CD4-positive, alpha-beta T cell (primary cell): ENCODE measurements at regions not wholly inside any gene's neighbourhood (a gene's known extent, or its start where the extent isn't known, plus 50 kb on each side); places are given as distances from the start of the nearest gene placed in this dataset.

Source experiments
- ATAC-seq: fragments of 200-7000 bp; cut with Tn5 transposase; one replicate; pipeline ENCODE4 v1.10.0; 2022; ENCODE audit warnings: mild to moderate bottlenecking; ENCODE audit not compliant: poor library complexity
- CTCF ChIA-PET: fragments of 350-600 bp; sonication (Branson Sonifier 250); formaldehyde crosslinking; loops from one replicate; lab custom pipeline; 2021; ENCODE audit warnings: antibody characterized with exemption, inconsistent platforms; lab: Charles Lee
- POLR2A ChIA-PET: fragments of 350-600 bp; sonication (Branson Sonifier 250); formaldehyde crosslinking; loops from one replicate; lab custom pipeline; 2021; ENCODE audit warnings: antibody characterized with exemption, inconsistent platforms; lab: Charles Lee
- DNase-seq, 14 experiments: peaks; one replicate each; pipeline ENCODE4 v3.0.0-alpha.2; 2013 to 2020; ENCODE audit warnings: mixed read lengths in 2 of 14
- H3K27ac ChIP-seq, 2 donors: one replicate each; pipeline versions ENCODE4 v1.5.1 to v1.7.0; 2013; ENCODE audit warnings: low read length in 2 of 2, low read depth in 1 of 2, mild to moderate bottlenecking in 1 of 2
- H3K27me3 ChIP-seq, 2 experiments: 1 replicate in 1 of 2; 2 replicates in 1 of 2; pipeline versions ENCODE4 v1.6.1 to v1.7.0; 2013; ENCODE audit warnings: low read length in 2 of 2, control low read depth in 1 of 2, mild to moderate bottlenecking in 1 of 2, moderate library complexity in 1 of 2; ENCODE audit not compliant: insufficient read depth in 2 of 2, control insufficient read depth in 1 of 2
- H3K36me3 ChIP-seq: one replicate; pipeline ENCODE4 v1.6.1; 2013; ENCODE audit warnings: low read length, control low read depth; ENCODE audit not compliant: insufficient read depth
- H3K4me1 ChIP-seq: one replicate; pipeline ENCODE4 v1.6.1; 2013; ENCODE audit warnings: low read length, control low read depth; ENCODE audit not compliant: insufficient read depth
- H3K4me3 ChIP-seq: one replicate; pipeline ENCODE4 v1.5.1; 2013; ENCODE audit warnings: mild to moderate bottlenecking, low read length, moderate library complexity
- H3K9me3 ChIP-seq, 2 experiments: 1 replicate in 1 of 2; 2 replicates in 1 of 2; pipeline versions ENCODE4 v1.6.1 to v1.7.0; 2013; ENCODE audit warnings: low read length in 2 of 2, mild to moderate bottlenecking in 2 of 2, control low read depth in 1 of 2, moderate library complexity in 1 of 2; ENCODE audit not compliant: control insufficient read depth in 1 of 2, insufficient read depth in 1 of 2
- H3K27ac Mint-ChIP-seq: one replicate; pipeline ENCODE4 v1.8.0; 2020; ENCODE audit warnings: mixed read lengths
- H3K27me3 Mint-ChIP-seq: one replicate; pipeline ENCODE4 v1.8.0; 2021; ENCODE audit warnings: mixed read lengths
- H3K36me3 Mint-ChIP-seq: one replicate; pipeline ENCODE4 v1.8.0; 2021; ENCODE audit warnings: low read depth, mixed read lengths
- H3K4me1 Mint-ChIP-seq: one replicate; pipeline ENCODE4 v1.8.0; 2021; ENCODE audit warnings: low read depth, mixed read lengths
- H3K4me3 Mint-ChIP-seq: one replicate; pipeline ENCODE4 v1.8.0; 2020; ENCODE audit warnings: mild to moderate bottlenecking, mixed read lengths
- H3K9me3 Mint-ChIP-seq: one replicate; pipeline ENCODE4 v1.8.0; 2020; ENCODE audit warnings: mixed read lengths
- CTCF ChIP-seq: fragments of 200-600 bp; IDR thresholded peaks from one replicate; pipeline ENCODE4 v1.8.0; 2022; ENCODE audit warnings: antibody characterized with exemption, mild to moderate bottlenecking
- intact Hi-C, 2 experiments: fragments of 100-400 bp; cut with DNase I in 1 of 2; cut with micrococcal nuclease in 1 of 2; formaldehyde crosslinking; loops; one replicate each; pipeline versions ENCODE4 v1.15.1 to v1.9.0; 2023 to 2025; cut with DNase I, micrococcal nuclease

GRCh38 chr6:155706806-155707205, 251.2 kb upstream of the NOX3 start:
- POLR2A ChIA-PET = no interaction called here
- DNase-seq (no peak), ATAC-seq (no peak)
- no peak for TF ChIP-seq CTCF
- intact Hi-C loops = no loop called here
- H3K9me3 Mint-ChIP-seq = no peaks in the 10 kb centered on the region
- H3K4me1 Mint-ChIP-seq = no peaks in the 10 kb centered on the region
- no peaks in the 10 kb centered on the region for H3K4me1 ChIP-seq
- no peak overlapping the region for H3K27ac ChIP-seq
- CTCF ChIA-PET = no interaction called here
- no peaks in the 10 kb centered on the region for H3K36me3 ChIP-seq
- H3K36me3 Mint-ChIP-seq = no peaks in the 10 kb centered on the region
- H3K9me3 ChIP-seq = peaks cover 0 to 4% of the 10 kb centered on the region in 2 experiments
- H3K4me3 ChIP-seq = no peak overlapping the region
- H3K4me3 Mint-ChIP-seq = no peak overlapping the region
- no peaks in the 10 kb centered on the region for H3K27me3 ChIP-seq
- peaks cover 3% of the 10 kb centered on the region for H3K27me3 Mint-ChIP-seq
- H3K27ac Mint-ChIP-seq = no peak overlapping the region

GRCh38 chr6:155706341-155706740, 250.7 kb upstream of the NOX3 start:
- intact Hi-C loops = no loop called here
- H3K36me3 ChIP-seq = no peaks in the 10 kb centered on the region
- CTCF ChIA-PET = no interaction called here
- TF ChIP-seq CTCF = no peak
- peaks cover 0 to 4% of the 10 kb centered on the region in 2 experiments for H3K9me3 ChIP-seq
- H3K27me3 ChIP-seq = no peaks in the 10 kb centered on the region
- ATAC-seq (no peak), DNase-seq (no peak)
- no peaks in the 10 kb centered on the region for H3K9me3 Mint-ChIP-seq
- no peak overlapping the region for H3K4me3 Mint-ChIP-seq
- no peak overlapping the region for H3K4me3 ChIP-seq
- peaks cover 3% of the 10 kb centered on the region for H3K27me3 Mint-ChIP-seq
- no peaks in the 10 kb centered on the region for H3K4me1 Mint-ChIP-seq
- no peak overlapping the region for H3K27ac ChIP-seq
- H3K36me3 Mint-ChIP-seq = no peaks in the 10 kb centered on the region
- no peaks in the 10 kb centered on the region for H3K4me1 ChIP-seq
- POLR2A ChIA-PET = no interaction called here
- no peak overlapping the region for H3K27ac Mint-ChIP-seq

GRCh38 chr6:155701342-155701741, 245.7 kb upstream of the NOX3 start:
- H3K36me3 Mint-ChIP-seq = no peaks in the 10 kb centered on the region
- Histone ChIP-seq H3K4me1 (no peaks in the 10 kb centered on the region), H3K4me3 (no peak overlapping the region), H3K27me3 (no peaks in the 10 kb centered on the region), H3K27ac (no peak overlapping the region), H3K9me3 (no peaks in the 10 kb centered on the region), H3K36me3 (no peaks in the 10 kb centered on the region)
- ChIA-PET CTCF (no interaction called here), POLR2A (no interaction called here)
- peaks cover 3% of the 10 kb centered on the region for H3K27me3 Mint-ChIP-seq
- no peak for TF ChIP-seq CTCF
- no peaks in the 10 kb centered on the region for H3K4me1 Mint-ChIP-seq
- no peak for DNase-seq
- H3K27ac Mint-ChIP-seq = no peak overlapping the region
- intact Hi-C loops = no loop called here
- ATAC-seq = no peak
- H3K4me3 Mint-ChIP-seq = no peak overlapping the region
- H3K9me3 Mint-ChIP-seq = no peaks in the 10 kb centered on the region
